Breast epithelium (tissue), 3 donors: ENCODE measurements at regions not wholly inside any gene's neighbourhood (a gene's known extent, or its start where the extent isn't known, plus 50 kb on each side); places are given as distances from the start of the nearest gene placed in this dataset.

ENCODE experiments used
- POLR2A ChIP-seq: fragments of 450-650 bp; IDR thresholded peaks from one replicate; pipeline ENCODE4 v1.6.1; 2016; ENCODE audit warnings: antibody characterized with exemption, mild to moderate bottlenecking, moderate library complexity
- POLR2AphosphoS5 ChIP-seq, 3 donors: sonication (generic); formaldehyde crosslinking; IDR thresholded peaks; one replicate each; pipeline ENCODE4 v1.6.1; 2017; ENCODE audit warnings: antibody characterized with exemption in 3 of 3
- TF ChIP-seq, protein P1 (sequence below), 3 donors: fragments of 450-650 bp; IDR thresholded peaks; one replicate each; pipeline ENCODE4 v1.5.1; 2016 to 2017; ENCODE audit warnings: antibody characterized with exemption in 3 of 3, mild to moderate bottlenecking in 3 of 3, moderate library complexity in 3 of 3

- no peak for TF ChIP-seq POLR2A
- TF ChIP-seq, protein P1, sequence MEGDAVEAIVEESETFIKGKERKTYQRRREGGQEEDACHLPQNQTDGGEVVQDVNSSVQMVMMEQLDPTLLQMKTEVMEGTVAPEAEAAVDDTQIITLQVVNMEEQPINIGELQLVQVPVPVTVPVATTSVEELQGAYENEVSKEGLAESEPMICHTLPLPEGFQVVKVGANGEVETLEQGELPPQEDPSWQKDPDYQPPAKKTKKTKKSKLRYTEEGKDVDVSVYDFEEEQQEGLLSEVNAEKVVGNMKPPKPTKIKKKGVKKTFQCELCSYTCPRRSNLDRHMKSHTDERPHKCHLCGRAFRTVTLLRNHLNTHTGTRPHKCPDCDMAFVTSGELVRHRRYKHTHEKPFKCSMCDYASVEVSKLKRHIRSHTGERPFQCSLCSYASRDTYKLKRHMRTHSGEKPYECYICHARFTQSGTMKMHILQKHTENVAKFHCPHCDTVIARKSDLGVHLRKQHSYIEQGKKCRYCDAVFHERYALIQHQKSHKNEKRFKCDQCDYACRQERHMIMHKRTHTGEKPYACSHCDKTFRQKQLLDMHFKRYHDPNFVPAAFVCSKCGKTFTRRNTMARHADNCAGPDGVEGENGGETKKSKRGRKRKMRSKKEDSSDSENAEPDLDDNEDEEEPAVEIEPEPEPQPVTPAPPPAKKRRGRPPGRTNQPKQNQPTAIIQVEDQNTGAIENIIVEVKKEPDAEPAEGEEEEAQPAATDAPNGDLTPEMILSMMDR (IDR thresholded peaks at IDR 0.05), result no peak
- TF ChIP-seq POLR2AphosphoS5 (IDR thresholded peaks at IDR 0.05), result no peak
These were observed 176.9 kb downstream of the BTG1 start for GRCh38 chr12:91968777-91969171.
